Astrocyte of the cerebellum (primary cell): ENCODE measurements at regions not wholly inside any gene's neighbourhood (a gene's known extent, or its start where the extent isn't known, plus 50 kb on each side); places are given as distances from the start of the nearest gene placed in this dataset.

Experiments used
- DNase-seq: peaks from one replicate; pipeline ENCODE4 v3.0.0-alpha.2; 2011; ENCODE audit warnings: low read depth
- H3K4me3 ChIP-seq: 2 replicates; pipeline ENCODE4 v1.5.1; 2011; ENCODE audit warnings: mild to moderate bottlenecking, low read depth, low read length, moderate library complexity
- in situ Hi-C: cut with HindIII; loops from 2 replicates; pipeline ENCODE4 v1.10.0; 2017; ENCODE audit warnings: low sequenced_read_pairs
- TF ChIP-seq, protein P1 (sequence below): IDR thresholded peaks from 2 replicates; pipeline ENCODE4 v1.5.1; 2012; ENCODE audit warnings: low read length, low read depth, moderate library complexity, mild to moderate bottlenecking; ENCODE audit errors: missing control alignments

DNA sequence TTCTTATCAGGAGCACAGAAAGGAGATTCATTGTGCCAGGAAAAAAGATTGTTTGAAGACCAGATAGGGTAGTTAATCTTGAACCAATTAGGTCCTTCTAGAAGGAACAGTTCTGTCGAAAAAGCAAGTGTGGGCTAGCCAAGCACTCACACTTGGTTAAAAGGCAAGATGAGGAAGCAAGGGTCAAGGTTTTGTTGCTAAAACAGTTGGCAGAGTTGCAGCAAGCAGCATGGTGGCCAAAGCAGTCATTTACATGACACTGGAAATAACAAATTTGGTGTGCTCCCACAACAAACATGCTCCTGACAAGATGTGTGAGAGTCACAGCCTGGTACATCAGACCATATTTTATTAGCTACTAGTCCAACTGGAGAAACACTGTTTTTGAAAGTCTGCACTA lies 228.0 kb upstream of the CFAP20DC start:
- in situ Hi-C loops = no loop called here
- TF ChIP-seq, protein P1, sequence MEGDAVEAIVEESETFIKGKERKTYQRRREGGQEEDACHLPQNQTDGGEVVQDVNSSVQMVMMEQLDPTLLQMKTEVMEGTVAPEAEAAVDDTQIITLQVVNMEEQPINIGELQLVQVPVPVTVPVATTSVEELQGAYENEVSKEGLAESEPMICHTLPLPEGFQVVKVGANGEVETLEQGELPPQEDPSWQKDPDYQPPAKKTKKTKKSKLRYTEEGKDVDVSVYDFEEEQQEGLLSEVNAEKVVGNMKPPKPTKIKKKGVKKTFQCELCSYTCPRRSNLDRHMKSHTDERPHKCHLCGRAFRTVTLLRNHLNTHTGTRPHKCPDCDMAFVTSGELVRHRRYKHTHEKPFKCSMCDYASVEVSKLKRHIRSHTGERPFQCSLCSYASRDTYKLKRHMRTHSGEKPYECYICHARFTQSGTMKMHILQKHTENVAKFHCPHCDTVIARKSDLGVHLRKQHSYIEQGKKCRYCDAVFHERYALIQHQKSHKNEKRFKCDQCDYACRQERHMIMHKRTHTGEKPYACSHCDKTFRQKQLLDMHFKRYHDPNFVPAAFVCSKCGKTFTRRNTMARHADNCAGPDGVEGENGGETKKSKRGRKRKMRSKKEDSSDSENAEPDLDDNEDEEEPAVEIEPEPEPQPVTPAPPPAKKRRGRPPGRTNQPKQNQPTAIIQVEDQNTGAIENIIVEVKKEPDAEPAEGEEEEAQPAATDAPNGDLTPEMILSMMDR = no peak
- H3K4me3 ChIP-seq = no peak overlapping the region
- DNase-seq = no peak

DNA sequence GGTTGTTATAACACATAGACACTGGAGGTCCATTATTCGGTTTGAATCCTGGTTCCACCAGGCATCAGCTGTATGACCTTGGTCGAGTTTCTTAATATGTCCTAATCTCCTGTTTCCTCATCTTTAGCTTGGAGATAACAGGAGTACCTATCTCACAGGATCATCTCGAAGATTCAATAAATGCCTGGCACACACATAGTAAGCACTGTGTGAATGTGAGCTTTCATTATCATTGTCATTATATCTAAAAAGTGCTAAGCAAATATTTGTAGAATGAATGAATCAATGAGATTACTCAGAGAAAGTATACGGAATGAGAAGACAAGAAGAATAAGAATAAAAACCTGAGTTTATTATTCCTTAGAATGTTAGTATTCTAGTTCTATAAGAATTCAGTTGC lies 227.4 kb upstream of the CFAP20DC start:
- no peak for DNase-seq
- in situ Hi-C loops = no loop called here

DNA sequence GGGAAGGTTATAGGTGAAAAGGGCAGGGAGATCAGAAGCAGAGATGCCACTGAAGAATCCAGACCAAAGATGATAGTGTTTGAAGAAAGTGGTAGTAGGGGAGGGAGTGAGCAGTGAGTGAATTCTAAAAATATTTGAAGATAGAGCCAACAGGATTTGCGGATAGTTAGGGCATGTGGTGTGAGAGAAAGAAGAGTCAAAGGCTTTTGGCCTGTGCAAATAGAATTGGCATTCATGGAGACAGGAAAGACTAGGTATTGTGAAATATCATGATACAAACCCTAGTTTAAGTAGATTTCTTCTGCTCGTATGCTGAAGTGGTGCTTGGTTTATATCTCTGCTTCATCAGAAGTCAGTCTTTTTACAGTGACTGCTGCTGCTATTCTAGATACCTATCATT lies 224.2 kb upstream of the CFAP20DC start:
- in situ Hi-C loops = no loop called here
- TF ChIP-seq, protein P1 = no peak
- DNase-seq = no peak
- H3K4me3 ChIP-seq = no peak overlapping the region

More for the DNA sequence above, 227.4 kb upstream of the CFAP20DC start:
- TF ChIP-seq, protein P1 = no peak
- H3K4me3 ChIP-seq = no peak overlapping the region

DNA sequence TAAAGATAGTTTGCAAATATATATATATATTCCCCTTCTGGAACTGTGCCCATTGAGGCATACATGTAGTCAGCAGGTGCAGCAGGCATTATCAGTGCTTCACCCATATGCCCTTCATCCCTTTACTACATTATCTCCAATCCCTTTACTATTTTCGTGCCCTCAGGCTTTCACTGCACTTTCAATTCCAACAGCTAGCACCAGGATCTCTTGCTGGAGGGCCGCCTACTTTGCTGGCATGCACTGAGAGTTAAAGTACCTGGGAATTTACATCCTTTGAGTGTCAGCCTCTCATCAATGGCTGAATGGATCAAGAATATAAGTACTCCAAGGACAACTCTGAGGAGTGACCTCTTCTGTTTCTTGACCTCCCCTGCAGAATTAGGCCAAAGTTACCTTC lies 222.1 kb upstream of the CFAP20DC start:
- in situ Hi-C loops = no loop called here
- no peak for DNase-seq
- no peak overlapping the region for H3K4me3 ChIP-seq
- TF ChIP-seq, protein P1 = no peak

DNA sequence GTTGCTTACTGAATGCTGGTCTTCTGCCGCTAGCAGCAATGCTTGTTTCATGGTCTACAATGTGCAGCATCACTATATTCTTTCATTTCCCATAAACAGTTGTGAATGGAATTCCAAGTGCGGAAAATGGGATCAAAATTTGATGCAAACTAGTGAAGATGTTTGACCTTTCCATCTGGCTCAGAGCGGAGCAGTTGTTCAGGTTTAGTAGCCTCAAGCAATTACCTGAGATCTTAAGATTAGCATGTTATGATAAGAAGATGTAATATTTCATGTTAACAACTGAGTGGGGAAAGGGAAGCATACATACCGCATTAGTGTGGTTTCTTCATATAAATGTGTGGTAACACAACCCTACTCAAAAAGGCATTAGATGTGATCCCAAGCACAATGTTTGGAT lies 221.1 kb upstream of the CFAP20DC start:
- in situ Hi-C loops = no loop called here
- no peak for DNase-seq
- H3K4me3 ChIP-seq = no peak overlapping the region
- TF ChIP-seq, protein P1 = no peak

DNA sequence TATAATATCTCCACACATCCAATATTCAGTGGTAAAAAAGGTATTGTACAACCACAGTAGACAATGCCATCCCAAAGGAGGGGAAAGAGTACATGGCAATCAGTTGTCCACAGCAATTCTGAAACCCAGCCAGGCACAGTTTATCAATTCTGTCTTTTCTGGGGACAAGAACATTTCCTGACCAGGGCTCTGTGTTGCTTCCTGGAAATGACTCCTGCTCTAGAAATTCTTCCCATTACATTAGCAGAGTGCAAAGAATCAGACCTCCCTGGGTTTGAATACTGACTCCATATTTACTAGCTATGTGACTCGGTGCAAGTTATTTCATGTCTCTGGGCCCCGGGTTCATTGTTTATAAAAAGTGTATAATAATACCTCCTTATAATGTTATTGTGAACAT lies 220.4 kb upstream of the CFAP20DC start:
- no peak overlapping the region for H3K4me3 ChIP-seq
- in situ Hi-C loops = no loop called here
- DNase-seq = no peak
- TF ChIP-seq, protein P1 = no peak

DNA sequence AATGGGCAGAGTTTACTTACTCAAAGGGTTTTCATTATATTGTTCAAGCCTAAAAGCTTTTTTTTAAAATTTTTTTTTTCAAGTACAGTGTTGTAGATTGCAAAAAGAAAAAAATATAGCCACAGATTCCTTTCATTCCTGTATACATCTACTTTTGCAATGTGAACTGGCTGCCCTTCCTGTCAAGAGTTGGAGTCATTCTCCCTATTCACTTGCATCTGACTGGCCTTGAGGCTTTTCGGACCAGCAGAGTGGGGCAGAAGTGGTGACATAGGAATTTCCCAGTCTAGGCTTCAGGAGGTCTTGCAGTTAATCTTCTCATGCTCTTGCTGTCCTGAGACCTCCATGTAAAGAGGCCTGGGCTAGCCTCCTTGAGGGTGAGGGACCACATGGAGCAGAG lies 218.3 kb upstream of the CFAP20DC start:
- in situ Hi-C loops = no loop called here
- DNase-seq = no peak
- H3K4me3 ChIP-seq = no peak overlapping the region
- TF ChIP-seq, protein P1 = no peak
